Mesenchymal stem cell (in vitro differentiated cells and primary cell): ENCODE measurements at regions not wholly inside any gene's neighbourhood (a gene's known extent, or its start where the extent isn't known, plus 50 kb on each side); places are given as distances from the start of the nearest gene placed in this dataset.
A peak's percentile ranks its signal among the peaks of the same experiment; 100 is the strongest.

Source experiments
- DNase-seq: peaks from one replicate; pipeline ENCODE4 v3.0.0-alpha.2; 2013
- H2AFZ ChIP-seq: one replicate; pipeline ENCODE4 v1.6.1; 2013; ENCODE audit warnings: low read depth, mild to moderate bottlenecking, control low read depth, inconsistent platforms, low read length, moderate library complexity
- H2AK5ac ChIP-seq: 2 replicates; pipeline ENCODE4 v1.6.1; 2013; ENCODE audit warnings: low read length, moderate library complexity, mild to moderate bottlenecking, inconsistent platforms; ENCODE audit not compliant: severe bottlenecking
- H2BK120ac ChIP-seq: one replicate; pipeline ENCODE4 v1.6.1; 2013; ENCODE audit warnings: low read depth, mild to moderate bottlenecking, inconsistent platforms, low read length, moderate library complexity
- H2BK12ac ChIP-seq, 2 experiments: one replicate each; pipeline ENCODE4 v1.6.1; 2013; ENCODE audit warnings: inconsistent platforms in 2 of 2, low read length in 2 of 2, mild to moderate bottlenecking in 2 of 2, moderate library complexity in 2 of 2, control low read depth in 1 of 2
- H2BK15ac ChIP-seq: one replicate; pipeline ENCODE4 v1.6.1; 2013; ENCODE audit warnings: mild to moderate bottlenecking, low read depth, inconsistent platforms; ENCODE audit not compliant: poor library complexity, severe bottlenecking
- H2BK5ac ChIP-seq: 2 replicates; pipeline ENCODE4 v1.6.1; 2013; ENCODE audit warnings: low read depth, mild to moderate bottlenecking, low read length, control low read depth, inconsistent platforms; ENCODE audit not compliant: poor library complexity, severe bottlenecking
- H3K14ac ChIP-seq, 2 experiments: one replicate each; pipeline ENCODE4 v1.6.1; 2013; ENCODE audit warnings: inconsistent platforms in 2 of 2, low read length in 2 of 2, control low read depth in 1 of 2, mild to moderate bottlenecking in 1 of 2, moderate library complexity in 1 of 2
- H3K18ac ChIP-seq, 2 experiments: one replicate each; pipeline ENCODE4 v1.6.1; 2013; ENCODE audit warnings: inconsistent platforms in 2 of 2, low read length in 2 of 2, control low read depth in 1 of 2, low read depth in 1 of 2, mild to moderate bottlenecking in 1 of 2
- H3K23ac ChIP-seq, 2 experiments: one replicate each; pipeline ENCODE4 v1.6.1; 2013; ENCODE audit warnings: inconsistent platforms in 2 of 2, low read length in 2 of 2, mild to moderate bottlenecking in 2 of 2, moderate library complexity in 2 of 2, control low read depth in 1 of 2
- H3K27ac ChIP-seq: 2 replicates; pipeline ENCODE4 v1.5.1; 2013; ENCODE audit warnings: mild to moderate bottlenecking, moderate library complexity, low read length, control low read depth, inconsistent platforms; ENCODE audit not compliant: poor library complexity, severe bottlenecking
- H3K27me3 ChIP-seq, 2 experiments: 2 replicates each; pipeline versions ENCODE4 v1.6.1 to v1.7.0; 2013; ENCODE audit warnings: low read length in 2 of 2, mild to moderate bottlenecking in 2 of 2, moderate library complexity in 2 of 2, control low read depth in 1 of 2, inconsistent platforms in 1 of 2; ENCODE audit not compliant: control insufficient read depth in 1 of 2, insufficient read depth in 1 of 2
- H3K36me3 ChIP-seq, 2 experiments: 2 replicates each; pipeline versions ENCODE4 v1.6.1 to v1.7.0; 2013; ENCODE audit warnings: low read length in 2 of 2, control low read depth in 1 of 2, inconsistent platforms in 1 of 2, low read depth in 1 of 2, mild to moderate bottlenecking in 1 of 2; ENCODE audit not compliant: insufficient read depth in 2 of 2, control insufficient read depth in 1 of 2
- H3K4ac ChIP-seq, 2 experiments: one replicate each; pipeline ENCODE4 v1.6.1; 2013; ENCODE audit warnings: inconsistent platforms in 2 of 2, low read length in 2 of 2, mild to moderate bottlenecking in 2 of 2, moderate library complexity in 2 of 2, control low read depth in 1 of 2, low read depth in 1 of 2
- H3K4me1 ChIP-seq: 2 replicates; pipeline ENCODE4 v1.6.1; 2013; ENCODE audit warnings: low read depth, low read length, control low read depth; ENCODE audit not compliant: control insufficient read depth, insufficient read depth
- H3K4me2 ChIP-seq: 2 replicates; pipeline ENCODE4 v1.6.1; 2013; ENCODE audit warnings: low read length, mild to moderate bottlenecking, inconsistent platforms; ENCODE audit not compliant: poor library complexity, severe bottlenecking
- H3K4me3 ChIP-seq, 2 experiments: 2 replicates each; pipeline versions ENCODE4 v1.5.1 to v1.7.0; 2013; ENCODE audit warnings: low read length in 2 of 2, mild to moderate bottlenecking in 2 of 2, control low read depth in 1 of 2, low read depth in 1 of 2; ENCODE audit not compliant: insufficient read depth in 1 of 2
- H3K79me1 ChIP-seq: replicated peaks from 2 replicates; pipeline ENCODE4 v1.6.1; 2013; ENCODE audit warnings: mild to moderate bottlenecking, control low read depth, low read length, inconsistent platforms; ENCODE audit not compliant: poor library complexity, severe bottlenecking
- H3K9ac ChIP-seq: 2 replicates; pipeline ENCODE4 v1.7.0; 2013; ENCODE audit warnings: mild to moderate bottlenecking, low read length, moderate library complexity
- H3K9me3 ChIP-seq: 2 replicates; pipeline ENCODE4 v1.7.0; 2013; ENCODE audit warnings: mild to moderate bottlenecking, low read length; ENCODE audit not compliant: control insufficient read depth
- H4K8ac ChIP-seq: one replicate; pipeline ENCODE4 v1.6.1; 2013; ENCODE audit warnings: inconsistent platforms, mild to moderate bottlenecking, low read length, moderate library complexity
- H4K91ac ChIP-seq: one replicate; pipeline ENCODE4 v1.6.1; 2013; ENCODE audit warnings: mild to moderate bottlenecking, low read length, inconsistent platforms
- WGBS: methylation state at CpG from one replicate; pipeline ENCODE4 v1.1.7; 2013; ENCODE audit warnings: mixed read lengths; 5-methylcytosine and 5-hydroxymethylcytosine counted together

DNA sequence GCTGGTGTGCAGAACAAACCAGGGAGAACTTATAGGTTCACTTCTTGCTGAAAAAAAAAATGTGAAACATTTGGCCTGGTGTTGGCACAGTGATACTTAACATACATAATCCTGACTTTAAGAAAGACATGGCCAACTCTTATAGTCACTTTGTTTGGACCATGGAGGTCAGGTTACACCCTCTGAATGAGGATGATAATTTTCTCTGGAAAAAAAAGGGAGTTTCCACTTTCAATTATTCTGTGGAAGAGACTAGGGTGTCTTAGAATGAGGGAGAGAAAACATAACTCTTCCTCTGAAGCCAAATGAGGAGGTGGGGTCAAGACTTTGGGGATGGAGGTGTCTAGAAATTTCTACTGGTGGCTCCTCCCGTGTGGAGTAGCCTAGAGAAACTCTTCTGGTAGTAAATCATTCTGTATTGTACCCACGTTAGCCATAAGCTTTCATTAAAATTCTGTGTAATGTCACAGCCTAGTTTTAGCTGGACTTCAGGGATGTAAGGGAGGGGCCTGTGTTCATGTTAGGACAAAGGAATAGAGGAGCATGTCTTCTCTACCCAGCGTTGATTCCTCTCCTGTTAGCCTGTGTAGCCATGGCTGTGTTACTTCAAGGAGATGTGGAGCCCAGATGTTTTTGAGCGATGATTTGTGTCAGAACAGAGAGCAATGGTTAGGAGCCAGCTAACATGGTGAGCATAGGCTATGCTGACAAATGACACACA, 328.3 kb downstream of the GPAT3 start:
- no peak overlapping the region for H4K8ac ChIP-seq
- H4K91ac ChIP-seq = no peak overlapping the region
- H3K4me3 ChIP-seq = no peak overlapping the region
- no peak overlapping the region for H2BK120ac ChIP-seq
- no peaks in the 10 kb centered on the region for H3K27me3 ChIP-seq
- H3K14ac ChIP-seq = no peak overlapping the region
- no peak overlapping the region for H2BK12ac ChIP-seq
- H2BK5ac ChIP-seq = no peak overlapping the region
- no peaks in the 10 kb centered on the region for H3K36me3 ChIP-seq
- no peak for DNase-seq
- no peak overlapping the region for H3K4ac ChIP-seq
- H3K4me1 ChIP-seq = no peaks in the 10 kb centered on the region
- no peak overlapping the region for H3K27ac ChIP-seq
- H3K23ac ChIP-seq = no peak overlapping the region
- no peaks in the 10 kb centered on the region for H3K79me1 ChIP-seq
- H2AK5ac ChIP-seq = no peak overlapping the region
- H2AFZ ChIP-seq = no peak overlapping the region
- H3K4me2 ChIP-seq = no peak overlapping the region
- no peaks in the 10 kb centered on the region for H3K9me3 ChIP-seq
- H3K9ac ChIP-seq = no peak overlapping the region
- 88% methylated on average over 4 of the region's 4 CpGs for WGBS
- H3K18ac ChIP-seq = no peak overlapping the region
- no peak overlapping the region for H2BK15ac ChIP-seq

DNA sequence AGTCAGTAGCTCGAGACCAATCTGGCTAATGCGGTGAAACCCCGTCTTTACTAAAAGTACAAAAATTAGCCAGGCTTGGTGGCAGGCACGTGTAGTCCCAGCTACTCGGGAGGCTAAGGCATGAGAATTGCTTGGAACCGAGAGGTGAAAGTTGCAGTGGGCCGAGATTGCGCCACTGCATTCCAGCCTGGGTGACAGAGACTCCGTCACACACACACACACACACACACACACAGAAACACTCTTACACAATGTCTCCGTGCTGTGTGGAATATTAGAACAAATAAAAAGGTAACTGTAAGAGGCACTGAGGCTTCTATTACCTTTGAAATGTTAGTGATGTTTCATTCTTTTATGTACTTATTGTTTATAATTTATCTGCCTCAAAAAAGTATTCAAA, 326.6 kb downstream of the GPAT3 start:
- H2BK120ac ChIP-seq = no peak overlapping the region
- no peaks in the 10 kb centered on the region for H3K79me1 ChIP-seq
- no peak overlapping the region for H3K4me3 ChIP-seq
- 84% methylated on average over 5 of the region's 10 CpGs for WGBS
- no peak overlapping the region for H2AK5ac ChIP-seq
- H3K4me2 ChIP-seq = no peak overlapping the region
- H4K91ac ChIP-seq = no peak overlapping the region
- H2BK15ac ChIP-seq = no peak overlapping the region
- no peak overlapping the region for H4K8ac ChIP-seq
- no peak overlapping the region for H3K4ac ChIP-seq
- H3K23ac ChIP-seq = no peak overlapping the region
- H2AFZ ChIP-seq = no peak overlapping the region
- H3K27me3 ChIP-seq = no peaks in the 10 kb centered on the region
- no peaks in the 10 kb centered on the region for H3K36me3 ChIP-seq
- H2BK12ac ChIP-seq = no peak overlapping the region
- H3K14ac ChIP-seq = no peak overlapping the region
- H3K9ac ChIP-seq = no peak overlapping the region
- no peaks in the 10 kb centered on the region for H3K4me1 ChIP-seq
- no peak overlapping the region for H2BK5ac ChIP-seq
- DNase-seq = peak; percentile 50
- no peaks in the 10 kb centered on the region for H3K9me3 ChIP-seq
- no peak overlapping the region for H3K18ac ChIP-seq
- H3K27ac ChIP-seq = no peak overlapping the region

- Histone ChIP-seq H2BK15ac (no peak overlapping the region), H3K18ac (no peak overlapping the region), H3K9ac (no peak overlapping the region), H3K27ac (no peak overlapping the region), H2AK5ac (no peak overlapping the region), H3K14ac (no peak overlapping the region), H3K9me3 (no peaks in the 10 kb centered on the region), H2BK12ac (no peak overlapping the region), H3K4ac (no peak overlapping the region), H3K4me3 (no peak overlapping the region), H3K23ac (no peak overlapping the region), H3K79me1 (no peaks in the 10 kb centered on the region), H3K27me3 (no peaks in the 10 kb centered on the region), H2AFZ (no peak overlapping the region), H4K8ac (no peak overlapping the region), H3K36me3 (no peaks in the 10 kb centered on the region), H2BK120ac (no peak overlapping the region), H2BK5ac (no peak overlapping the region), H3K4me1 (peaks cover 1% of the 10 kb centered on the region), H4K91ac (no peak overlapping the region), H3K4me2 (no peak overlapping the region)
- no peak for DNase-seq
- 83% methylated on average over 2 of the region's 2 CpGs for WGBS
Measured at GRCh38 chr4:83860200-83860599, 324.3 kb downstream of the GPAT3 start.

DNA sequence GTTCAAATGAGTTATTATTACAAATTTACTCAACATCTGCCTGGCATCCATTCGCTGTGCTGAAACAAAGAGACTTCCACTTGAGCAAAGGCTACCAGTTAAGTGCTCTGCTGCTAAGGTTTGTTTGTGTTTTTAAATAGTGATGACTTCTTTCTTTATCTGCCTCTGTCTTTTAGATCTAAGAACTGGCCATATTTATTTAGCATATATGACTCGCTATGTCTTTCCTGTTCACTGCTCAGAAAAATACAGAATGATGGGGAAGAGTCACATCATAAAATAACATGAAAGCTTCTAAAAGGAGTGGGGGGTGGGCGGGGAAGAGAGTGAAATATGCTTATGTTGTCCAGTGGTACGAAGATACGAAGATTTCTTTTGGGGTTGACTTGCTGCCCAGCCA, 322.2 kb downstream of the GPAT3 start:
- H3K9ac ChIP-seq = no peak overlapping the region
- no peak overlapping the region for H2AK5ac ChIP-seq
- H3K9me3 ChIP-seq = no peaks in the 10 kb centered on the region
- H3K14ac ChIP-seq = no peak overlapping the region
- H2AFZ ChIP-seq = no peak overlapping the region
- no peak overlapping the region for H3K18ac ChIP-seq
- no peak for DNase-seq
- no peak overlapping the region for H3K4ac ChIP-seq
- no peak overlapping the region for H2BK15ac ChIP-seq
- no peaks in the 10 kb centered on the region for H3K27me3 ChIP-seq
- H2BK5ac ChIP-seq = no peak overlapping the region
- no peak overlapping the region for H3K4me2 ChIP-seq
- no peak overlapping the region for H4K91ac ChIP-seq
- peaks cover 4% of the 10 kb centered on the region for H3K4me1 ChIP-seq
- no peaks in the 10 kb centered on the region for H3K79me1 ChIP-seq
- H2BK12ac ChIP-seq = no peak overlapping the region
- H3K23ac ChIP-seq = no peak overlapping the region
- H4K8ac ChIP-seq = no peak overlapping the region
- H3K36me3 ChIP-seq = no peaks in the 10 kb centered on the region
- 84% methylated on average over 4 of the region's 5 CpGs for WGBS
- no peak overlapping the region for H2BK120ac ChIP-seq
- H3K4me3 ChIP-seq = no peak overlapping the region
- H3K27ac ChIP-seq = no peak overlapping the region
